Ramos (cell line): ENCODE measurements at regions not wholly inside any gene's neighbourhood (a gene's known extent, or its start where the extent isn't known, plus 50 kb on each side); places are given as distances from the start of the nearest gene placed in this dataset.
"Not testable (repeated sequence)": the region's sequence is repeated elsewhere in the genome, so short reads cannot be mapped to it uniquely, and the experiment has no call there.

Experiments
- in situ Hi-C: fragments of 300-500 bp; cut with MboI; formaldehyde crosslinking; loops from one replicate; pipeline ENCODE4 v1.14.3; 2022; ENCODE audit warnings: low sequenced_read_pairs; ENCODE audit not compliant: unreplicated experiment

DNA sequence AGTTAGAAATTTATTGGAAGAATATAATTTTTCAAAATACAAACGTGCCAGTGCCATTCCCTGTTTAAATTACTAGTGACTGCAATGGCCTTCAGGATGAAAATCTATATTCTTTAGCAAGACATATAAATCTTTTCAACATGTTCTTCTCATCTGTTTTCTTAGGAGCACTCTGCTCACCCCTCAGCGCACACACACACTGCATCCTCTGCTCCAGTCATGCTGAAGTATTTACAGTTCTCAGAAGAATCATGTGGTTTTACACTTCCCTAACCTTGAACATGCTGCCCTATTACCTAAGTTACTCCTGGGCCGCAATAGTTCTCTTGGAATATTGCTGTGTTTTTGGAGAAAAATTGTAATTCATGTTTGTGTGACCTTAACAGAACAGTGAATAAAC, 820.6 kb downstream of the CDH8 start:
- in situ Hi-C loops = no loop called here

DNA sequence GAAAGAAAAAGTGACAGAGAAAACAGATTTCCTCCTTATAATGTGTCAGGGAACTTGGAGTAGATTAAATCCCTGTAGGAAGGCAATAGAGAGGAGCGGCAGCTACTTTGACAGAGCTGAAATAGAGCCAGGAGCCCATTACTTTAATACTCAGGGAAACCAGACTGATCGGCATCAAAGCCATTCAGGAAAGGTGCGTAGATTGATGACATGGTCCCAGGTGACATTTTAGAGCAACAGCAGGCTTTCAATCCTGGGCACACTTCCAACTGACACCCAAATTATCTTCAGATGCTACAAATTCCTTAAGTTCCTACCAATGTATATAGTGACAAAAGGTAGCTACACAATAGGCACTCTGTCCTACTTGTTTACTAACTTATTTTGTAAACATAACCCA, 821.5 kb downstream of the CDH8 start:
- in situ Hi-C loops = no loop called here

GRCh38 chr16:61210076-61210475, 826.2 kb downstream of the CDH8 start:
- in situ Hi-C loops = no loop called here

DNA sequence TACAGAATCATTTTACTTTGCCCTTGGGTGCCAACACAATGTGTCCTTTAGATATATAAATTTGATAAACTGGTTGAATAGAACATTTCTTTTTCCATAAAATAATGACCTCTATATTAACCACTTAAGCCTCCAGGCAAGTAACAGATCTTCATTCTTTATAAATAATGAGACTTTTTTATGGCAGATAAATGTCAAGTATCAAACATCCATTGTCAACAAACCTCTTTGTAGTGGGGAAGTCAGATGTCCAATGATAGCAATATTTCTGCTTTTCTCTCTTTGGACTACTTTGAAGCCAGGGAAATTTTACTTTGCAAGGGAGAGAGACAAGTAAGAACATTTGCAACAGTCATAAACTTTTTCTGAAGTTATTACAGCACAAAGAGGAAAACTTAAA, 841.2 kb downstream of the CDH8 start:
- in situ Hi-C loops = no loop called here

DNA sequence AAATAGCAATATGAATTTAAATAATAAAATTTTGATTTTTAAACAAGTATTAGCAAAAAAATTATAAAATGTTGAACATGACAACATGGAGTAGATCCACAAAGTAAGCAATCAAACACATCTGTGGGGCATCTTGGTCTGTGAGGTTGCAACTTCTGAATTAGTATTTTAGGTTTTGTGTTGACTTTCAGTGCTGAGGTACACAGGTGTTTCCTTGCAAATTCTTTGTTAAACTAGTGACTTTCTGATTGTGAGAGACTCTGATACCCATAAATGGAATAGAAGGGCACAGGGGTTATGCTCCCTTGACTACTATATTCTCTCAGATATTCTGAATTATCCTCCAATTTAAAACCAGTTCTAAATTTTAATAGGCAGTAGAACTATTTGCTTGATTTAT, 841.7 kb downstream of the CDH8 start:
- in situ Hi-C loops = no loop called here

DNA sequence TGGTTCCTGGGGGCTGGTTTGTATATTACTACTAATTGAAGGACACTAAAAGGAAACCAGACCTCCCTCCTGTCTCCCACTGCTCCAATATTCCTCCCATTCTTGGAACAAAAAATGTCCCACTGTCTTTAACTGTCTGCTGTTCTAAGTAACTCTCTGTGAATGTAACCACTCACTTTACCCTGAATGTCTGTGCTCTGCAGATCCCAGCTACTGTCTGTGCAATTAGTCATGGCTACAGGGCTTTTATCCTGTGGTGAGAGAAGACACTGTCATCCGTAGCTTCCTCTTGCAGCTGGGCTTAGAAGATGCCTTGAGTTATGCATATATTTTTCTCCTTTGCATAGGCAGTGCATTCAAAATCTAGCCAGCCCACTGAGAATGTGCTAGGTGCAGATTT, 853.8 kb downstream of the CDH8 start:
- in situ Hi-C loops = no loop called here

DNA sequence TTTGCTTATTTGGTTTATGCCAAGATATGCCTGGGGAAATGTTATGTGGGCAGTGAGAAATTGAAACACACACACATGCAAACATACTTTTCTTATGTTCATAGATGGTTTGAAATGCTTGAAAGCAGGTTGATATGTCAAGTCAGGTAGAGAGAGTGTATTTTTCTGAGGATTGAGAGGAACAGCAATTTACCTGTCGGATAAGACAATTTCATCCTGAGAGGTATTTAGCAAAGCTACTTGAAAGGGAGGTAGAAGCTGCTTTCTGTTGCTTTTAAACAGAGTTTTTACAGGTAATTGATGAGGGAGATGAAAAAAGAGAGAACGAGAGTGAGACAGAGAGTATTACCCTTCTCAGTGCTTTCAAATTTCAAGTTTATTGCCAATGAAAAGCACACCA, 854.3 kb downstream of the CDH8 start:
- in situ Hi-C loops = no loop called here

GRCh38 chr16:61179561-61179960, 856.7 kb downstream of the CDH8 start:
- in situ Hi-C loops = no loop called here

- in situ Hi-C loops = no loop called here
These were observed 870.4 kb downstream of the CDH8 start for GRCh38 chr16:61165797-61166196.

GRCh38 chr16:61150351-61150750, 885.9 kb downstream of the CDH8 start:
- in situ Hi-C loops = no loop called here

DNA sequence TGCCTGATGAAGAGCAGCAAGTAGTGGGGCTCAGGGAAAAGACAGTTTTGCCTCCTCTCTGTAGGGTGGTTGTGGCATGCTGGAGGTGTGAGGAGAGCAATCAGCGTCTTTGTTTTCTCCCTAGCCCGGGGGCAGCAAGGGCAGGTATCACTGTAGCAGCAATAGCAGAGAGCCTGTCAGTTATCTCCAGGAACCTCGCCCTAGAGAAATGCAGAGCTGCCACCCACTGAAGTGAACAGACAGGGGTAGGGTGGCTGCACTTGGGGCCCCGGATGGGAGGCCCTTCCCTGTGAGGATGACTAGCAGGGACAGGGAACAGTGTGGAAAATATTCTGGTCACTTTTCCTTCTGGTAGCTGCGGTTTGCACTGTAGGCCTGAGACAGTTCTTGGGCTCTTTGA, 886.5 kb downstream of the CDH8 start:
- in situ Hi-C loops = no loop called here

DNA sequence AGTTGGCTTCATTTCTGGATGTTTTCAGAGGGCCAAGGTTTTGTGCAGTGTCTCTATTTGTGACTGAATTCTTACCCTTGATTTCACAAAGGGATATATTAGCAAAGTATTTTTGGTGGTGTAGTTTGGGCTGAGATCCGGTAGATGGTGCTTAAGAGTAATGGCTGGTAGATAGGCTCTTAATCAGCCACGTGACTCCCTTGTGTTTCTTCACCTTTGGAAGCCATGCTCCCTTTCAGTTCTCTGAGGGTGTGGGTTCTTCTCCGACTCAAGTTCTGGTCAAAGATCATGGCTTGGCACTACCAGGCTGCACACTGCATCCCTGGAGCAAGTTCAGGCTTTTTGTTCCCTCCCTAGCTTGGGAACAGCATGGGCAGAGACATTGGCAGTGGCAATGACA, 887.3 kb downstream of the CDH8 start:
- in situ Hi-C loops = no loop called here

DNA sequence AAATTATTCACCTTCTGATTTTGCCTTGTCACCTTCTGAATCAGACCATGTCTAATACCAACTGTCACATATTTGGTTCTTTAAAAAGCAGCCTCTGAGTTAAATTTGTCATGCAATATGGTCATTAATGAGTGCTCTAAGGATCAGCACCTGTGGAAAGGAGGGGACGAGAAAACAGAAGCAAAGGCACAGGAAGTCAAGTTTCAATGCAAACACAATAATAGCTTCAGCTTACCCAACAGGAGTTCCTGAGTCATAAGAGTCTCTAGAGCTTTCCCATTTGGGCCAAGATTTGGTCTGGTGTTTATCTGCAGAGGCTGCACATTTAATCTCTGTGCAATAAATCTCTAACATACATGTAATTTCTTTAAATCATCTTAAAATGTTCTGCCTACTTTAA, 889.8 kb downstream of the CDH8 start:
- in situ Hi-C loops = no loop called here

- in situ Hi-C loops = no loop called here
These were observed 904.8 kb downstream of the CDH8 start for GRCh38 chr16:61131447-61131846.

GRCh38 chr16:61128545-61129323, 907.5 kb downstream of the CDH8 start:
- in situ Hi-C loops = no loop called here

GRCh38 chr16:61105544-61105943, 930.7 kb downstream of the CDH8 start:
- in situ Hi-C loops = no loop called here

GRCh38 chr16:61098505-61098904, 937.7 kb downstream of the CDH8 start:
- in situ Hi-C loops = no loop called here

DNA sequence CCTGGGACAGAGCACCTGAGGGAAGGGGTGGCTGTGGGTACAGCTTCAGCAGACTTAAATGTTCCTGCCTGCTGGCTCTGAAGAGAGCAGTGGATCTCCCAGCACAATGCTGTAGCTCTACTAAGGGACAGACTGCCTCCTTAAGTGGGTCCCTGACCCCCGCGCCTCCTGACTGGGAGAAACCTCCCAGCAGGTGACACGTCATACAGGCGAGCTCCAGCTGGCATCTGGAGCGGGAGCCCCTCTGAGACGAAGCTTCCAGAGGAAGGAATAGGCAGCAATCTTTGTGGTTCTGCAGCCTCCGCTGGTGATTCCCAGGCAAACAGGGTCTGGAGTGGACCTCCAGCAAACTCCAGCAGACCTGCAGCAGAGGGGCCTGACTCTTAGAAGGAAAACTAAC, 944.9 kb downstream of the CDH8 start:
- in situ Hi-C loops = not testable (repeated sequence)

GRCh38 chr16:61083711-61084110, 952.5 kb downstream of the CDH8 start:
- in situ Hi-C loops = no loop called here

DNA sequence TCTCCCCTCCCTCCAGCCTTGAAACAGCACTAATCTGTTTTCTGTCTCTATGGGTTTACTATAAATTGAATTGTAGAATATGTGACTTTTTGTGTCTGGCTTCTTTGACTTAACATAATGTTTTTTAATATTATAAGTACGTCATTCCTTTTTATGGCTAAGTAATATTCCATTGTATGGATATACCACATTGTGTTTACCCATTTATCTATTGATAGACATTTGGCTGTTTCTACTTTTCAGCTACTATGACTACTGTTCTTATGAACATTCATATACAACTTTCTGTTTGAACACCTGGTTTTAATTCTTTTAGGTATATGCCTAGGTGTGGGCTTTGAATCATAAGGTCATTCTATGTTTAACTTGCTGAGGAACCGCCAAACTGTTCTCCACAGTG, 961.9 kb downstream of the CDH8 start:
- in situ Hi-C loops = no loop called here

DNA sequence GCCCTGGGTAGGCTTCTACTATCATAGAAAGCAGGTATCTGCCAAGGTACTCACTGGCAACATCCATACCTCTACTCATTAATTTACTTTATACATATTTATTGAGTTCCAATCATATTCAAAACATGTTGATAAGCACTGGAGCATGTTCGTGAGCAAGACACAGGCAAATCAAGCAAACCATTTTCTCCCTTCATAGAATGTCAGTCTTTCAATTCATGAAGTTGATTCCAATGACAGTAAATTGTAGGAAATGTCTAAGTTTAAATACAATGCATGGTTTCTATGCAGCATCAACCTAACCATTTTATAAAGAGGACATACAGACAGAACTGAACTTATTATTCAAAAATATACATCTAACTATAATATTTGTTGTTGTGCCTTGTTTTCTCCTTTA, 978.6 kb downstream of the CDH8 start:
- in situ Hi-C loops = no loop called here

DNA sequence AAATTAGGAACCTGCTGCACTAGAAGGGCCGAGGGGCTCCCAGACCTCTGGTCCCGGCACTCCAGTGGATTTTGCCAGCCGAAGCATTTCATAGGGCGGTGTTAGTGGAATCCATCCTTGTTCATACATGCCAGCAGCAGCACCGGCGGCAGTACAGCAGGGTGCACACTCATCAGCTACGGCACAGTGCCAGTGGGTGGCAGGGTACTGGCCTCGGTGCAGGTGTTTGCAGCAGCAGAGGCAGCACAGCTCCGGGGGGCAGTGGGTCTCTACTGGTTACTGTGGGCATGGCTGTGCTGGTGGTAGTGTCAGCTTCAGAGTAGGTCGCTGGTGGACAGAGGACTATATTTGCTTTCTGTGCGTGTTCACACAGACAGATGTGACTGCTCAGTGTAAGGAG, 985.7 kb downstream of the CDH8 start:
- in situ Hi-C loops = no loop called here

DNA sequence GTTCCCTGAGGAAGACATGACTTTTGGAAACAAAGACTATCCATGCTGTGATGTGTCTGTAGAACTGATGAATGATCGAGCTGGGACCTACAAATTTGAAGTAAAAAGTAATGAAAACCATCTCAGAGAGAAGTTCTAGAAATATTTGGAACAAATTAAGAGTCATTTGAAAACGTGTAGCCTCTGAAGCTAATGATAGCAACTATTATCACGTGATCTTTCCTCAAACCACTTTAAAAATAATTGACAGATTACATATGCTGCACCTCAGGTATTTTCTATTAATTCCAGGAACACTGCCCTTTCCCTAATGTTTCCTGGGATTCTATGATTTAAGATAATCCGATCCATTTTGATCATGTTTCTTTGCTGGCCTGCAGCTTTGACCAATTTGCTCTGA, 990.3 kb downstream of the CDH8 start:
- in situ Hi-C loops = no loop called here
